GM12875 (cell line): ENCODE measurements at regions not wholly inside any gene's neighbourhood (a gene's known extent, or its start where the extent isn't known, plus 50 kb on each side); places are given as distances from the start of the nearest gene placed in this dataset.

Source experiments
- H3K4me3 ChIP-seq: one replicate; pipeline ENCODE4 v1.5.1; 2011; ENCODE audit warnings: low read depth, low read length, control low read depth
- TF ChIP-seq, protein P1 (sequence below): IDR thresholded peaks from 2 replicates; pipeline ENCODE4 v1.5.1; 2011; ENCODE audit warnings: low read depth, mild to moderate bottlenecking, control low read depth, inconsistent platforms, low read length, moderate library complexity, borderline replicate concordance; ENCODE audit not compliant: insufficient read depth

DNA sequence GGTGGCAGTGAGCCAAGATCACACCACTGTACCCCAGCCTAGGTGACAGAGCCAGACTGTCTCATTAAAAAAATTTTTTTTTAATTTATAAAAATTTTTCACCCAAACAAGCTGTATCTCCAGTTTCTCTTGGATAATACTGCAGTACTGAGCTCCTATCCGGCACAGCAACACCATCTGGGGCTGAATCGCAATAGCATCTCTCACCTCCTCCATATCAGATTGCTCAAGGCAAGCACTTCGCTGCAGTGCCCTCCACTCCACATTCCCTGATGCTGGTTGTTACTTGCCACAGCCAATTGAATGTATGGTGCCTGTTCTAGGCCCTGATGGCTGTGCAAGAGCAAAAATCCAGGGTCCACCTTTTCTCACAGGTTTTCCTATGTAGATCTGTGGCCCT, 69.3 kb upstream of the FAM241A start:
- H3K4me3 ChIP-seq, result no peak overlapping the region
- TF ChIP-seq, protein P1, sequence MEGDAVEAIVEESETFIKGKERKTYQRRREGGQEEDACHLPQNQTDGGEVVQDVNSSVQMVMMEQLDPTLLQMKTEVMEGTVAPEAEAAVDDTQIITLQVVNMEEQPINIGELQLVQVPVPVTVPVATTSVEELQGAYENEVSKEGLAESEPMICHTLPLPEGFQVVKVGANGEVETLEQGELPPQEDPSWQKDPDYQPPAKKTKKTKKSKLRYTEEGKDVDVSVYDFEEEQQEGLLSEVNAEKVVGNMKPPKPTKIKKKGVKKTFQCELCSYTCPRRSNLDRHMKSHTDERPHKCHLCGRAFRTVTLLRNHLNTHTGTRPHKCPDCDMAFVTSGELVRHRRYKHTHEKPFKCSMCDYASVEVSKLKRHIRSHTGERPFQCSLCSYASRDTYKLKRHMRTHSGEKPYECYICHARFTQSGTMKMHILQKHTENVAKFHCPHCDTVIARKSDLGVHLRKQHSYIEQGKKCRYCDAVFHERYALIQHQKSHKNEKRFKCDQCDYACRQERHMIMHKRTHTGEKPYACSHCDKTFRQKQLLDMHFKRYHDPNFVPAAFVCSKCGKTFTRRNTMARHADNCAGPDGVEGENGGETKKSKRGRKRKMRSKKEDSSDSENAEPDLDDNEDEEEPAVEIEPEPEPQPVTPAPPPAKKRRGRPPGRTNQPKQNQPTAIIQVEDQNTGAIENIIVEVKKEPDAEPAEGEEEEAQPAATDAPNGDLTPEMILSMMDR, result no peak

GRCh38 chr4:112076919-112077608, 68.2 kb upstream of the FAM241A start:
- H3K4me3 ChIP-seq, result no peak overlapping the region
- TF ChIP-seq, protein P1, result no peak

GRCh38 chr4:112077743-112078142, 67.5 kb upstream of the FAM241A start:
- TF ChIP-seq, protein P1, result no peak
- no peak overlapping the region for H3K4me3 ChIP-seq

DNA sequence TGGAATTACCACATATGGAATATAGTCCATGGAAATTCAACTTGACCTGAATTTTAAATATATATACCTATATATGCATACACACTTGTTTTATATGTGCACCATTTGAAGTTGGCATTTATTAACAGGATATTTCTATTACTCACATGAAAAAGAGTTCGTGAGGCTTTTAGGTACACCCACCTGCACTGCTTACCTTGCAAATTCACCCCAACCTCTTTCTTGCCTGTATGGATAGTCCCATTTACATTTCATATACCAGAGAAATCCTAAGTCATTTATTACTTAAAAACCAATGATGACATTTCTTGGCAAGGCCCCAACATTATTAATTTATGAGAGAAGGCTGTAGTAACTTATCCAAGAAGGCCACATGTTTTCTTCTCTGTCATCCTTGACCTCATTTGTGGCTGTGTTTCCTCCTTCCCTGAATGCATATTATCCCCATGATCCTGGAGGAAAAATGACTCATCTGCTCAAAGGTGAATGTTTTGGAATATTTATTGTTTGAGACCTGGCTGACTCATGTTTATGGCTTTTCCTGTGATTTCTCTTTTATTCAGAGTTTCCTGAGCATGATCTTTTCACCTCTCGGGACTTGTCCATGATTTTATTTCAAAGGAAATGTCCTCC, 62.2 kb upstream of the FAM241A start:
- no peak overlapping the region for H3K4me3 ChIP-seq
- TF ChIP-seq, protein P1, result no peak

GRCh38 chr4:112083587-112084347, 61.5 kb upstream of the FAM241A start:
- no peak overlapping the region for H3K4me3 ChIP-seq
- TF ChIP-seq, protein P1, result no peak

DNA sequence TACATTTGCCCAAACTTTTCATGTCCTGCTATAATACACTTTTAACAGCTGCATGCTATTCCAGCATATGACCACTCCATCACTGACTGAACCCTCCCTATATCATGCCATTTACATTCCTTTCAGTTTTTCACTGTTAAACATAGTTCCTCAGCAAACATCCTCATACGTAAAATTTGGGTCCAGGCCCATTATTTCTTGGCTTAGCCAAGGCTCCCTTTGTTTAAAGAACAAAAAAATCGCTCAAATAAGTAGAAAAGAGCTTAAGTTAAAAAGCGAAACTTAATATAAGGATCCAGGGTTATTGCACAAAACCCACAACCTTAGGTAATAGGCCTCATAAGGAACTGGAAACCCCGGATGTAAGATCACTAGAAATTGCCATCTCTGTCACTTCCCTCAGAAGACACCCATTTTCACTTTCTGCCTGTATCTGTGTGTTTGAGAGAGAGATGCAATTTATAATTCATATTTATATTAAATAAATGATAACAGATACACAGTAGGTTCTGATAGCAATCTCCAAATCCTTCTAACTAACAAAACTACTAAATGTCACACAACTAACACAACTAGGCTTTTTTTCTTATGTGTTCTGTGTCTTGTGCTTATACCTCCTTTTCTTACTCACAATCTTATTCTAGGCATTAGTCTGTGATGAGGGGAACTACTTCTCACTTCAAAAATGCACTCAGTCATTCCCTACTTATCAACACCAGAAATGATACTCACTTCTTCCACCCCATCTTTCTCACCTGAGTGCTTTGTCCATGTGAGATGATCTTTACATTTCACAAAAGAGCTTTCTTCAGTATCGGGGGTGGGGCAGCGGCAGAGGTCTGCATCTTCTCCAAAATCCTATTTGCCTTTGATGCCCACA, 59.9 kb upstream of the FAM241A start:
- TF ChIP-seq, protein P1, result no peak
- no peak overlapping the region for H3K4me3 ChIP-seq
